Breast epithelium (tissue), 3 donors: ENCODE measurements at regions not wholly inside any gene's neighbourhood (a gene's known extent, or its start where the extent isn't known, plus 50 kb on each side); places are given as distances from the start of the nearest gene placed in this dataset.

ENCODE experiments used
- POLR2A ChIP-seq: fragments of 450-650 bp; IDR thresholded peaks from one replicate; pipeline ENCODE4 v1.6.1; 2016; ENCODE audit warnings: antibody characterized with exemption, mild to moderate bottlenecking, moderate library complexity
- POLR2AphosphoS5 ChIP-seq, 3 donors: sonication (generic); formaldehyde crosslinking; IDR thresholded peaks; one replicate each; pipeline ENCODE4 v1.6.1; 2017; ENCODE audit warnings: antibody characterized with exemption in 3 of 3
- TF ChIP-seq, protein P1 (sequence below), 3 donors: fragments of 450-650 bp; IDR thresholded peaks; one replicate each; pipeline ENCODE4 v1.5.1; 2016 to 2017; ENCODE audit warnings: antibody characterized with exemption in 3 of 3, mild to moderate bottlenecking in 3 of 3, moderate library complexity in 3 of 3

DNA sequence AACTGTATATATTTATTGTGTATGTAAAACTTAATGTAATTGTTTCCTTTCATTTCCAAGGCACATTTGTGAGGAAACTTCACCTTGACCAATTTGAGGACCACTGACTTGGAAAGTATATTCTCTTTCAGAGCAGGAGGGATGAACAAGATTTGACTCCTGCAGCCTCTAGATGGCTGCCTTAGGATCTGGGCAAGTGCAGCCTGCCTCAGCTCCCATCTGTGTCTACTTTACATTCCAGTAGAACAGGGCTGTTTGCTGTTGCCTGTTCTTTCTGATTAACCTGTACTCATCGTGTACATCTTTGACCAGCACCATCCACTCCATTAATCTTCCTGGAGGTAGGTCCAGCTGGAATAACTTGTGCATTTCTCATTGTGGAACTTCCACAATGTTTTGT lies 312.8 kb downstream of the HLX start:
- TF ChIP-seq, protein P1, sequence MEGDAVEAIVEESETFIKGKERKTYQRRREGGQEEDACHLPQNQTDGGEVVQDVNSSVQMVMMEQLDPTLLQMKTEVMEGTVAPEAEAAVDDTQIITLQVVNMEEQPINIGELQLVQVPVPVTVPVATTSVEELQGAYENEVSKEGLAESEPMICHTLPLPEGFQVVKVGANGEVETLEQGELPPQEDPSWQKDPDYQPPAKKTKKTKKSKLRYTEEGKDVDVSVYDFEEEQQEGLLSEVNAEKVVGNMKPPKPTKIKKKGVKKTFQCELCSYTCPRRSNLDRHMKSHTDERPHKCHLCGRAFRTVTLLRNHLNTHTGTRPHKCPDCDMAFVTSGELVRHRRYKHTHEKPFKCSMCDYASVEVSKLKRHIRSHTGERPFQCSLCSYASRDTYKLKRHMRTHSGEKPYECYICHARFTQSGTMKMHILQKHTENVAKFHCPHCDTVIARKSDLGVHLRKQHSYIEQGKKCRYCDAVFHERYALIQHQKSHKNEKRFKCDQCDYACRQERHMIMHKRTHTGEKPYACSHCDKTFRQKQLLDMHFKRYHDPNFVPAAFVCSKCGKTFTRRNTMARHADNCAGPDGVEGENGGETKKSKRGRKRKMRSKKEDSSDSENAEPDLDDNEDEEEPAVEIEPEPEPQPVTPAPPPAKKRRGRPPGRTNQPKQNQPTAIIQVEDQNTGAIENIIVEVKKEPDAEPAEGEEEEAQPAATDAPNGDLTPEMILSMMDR (IDR thresholded peaks at IDR 0.05): no peak
- no peak for TF ChIP-seq POLR2AphosphoS5 (IDR thresholded peaks at IDR 0.05)
- TF ChIP-seq POLR2A: no peak
